ENCODE measurements at regions not wholly inside any gene's neighbourhood (a gene's known extent, or its start where the extent isn't known, plus 50 kb on each side); places are given as distances from the start of the nearest gene placed in this dataset.

GRCh38 chr14:76948213-76948947 lies 80.1 kb downstream of the IRF2BPL start:
- no peak for DNase-seq

DNA sequence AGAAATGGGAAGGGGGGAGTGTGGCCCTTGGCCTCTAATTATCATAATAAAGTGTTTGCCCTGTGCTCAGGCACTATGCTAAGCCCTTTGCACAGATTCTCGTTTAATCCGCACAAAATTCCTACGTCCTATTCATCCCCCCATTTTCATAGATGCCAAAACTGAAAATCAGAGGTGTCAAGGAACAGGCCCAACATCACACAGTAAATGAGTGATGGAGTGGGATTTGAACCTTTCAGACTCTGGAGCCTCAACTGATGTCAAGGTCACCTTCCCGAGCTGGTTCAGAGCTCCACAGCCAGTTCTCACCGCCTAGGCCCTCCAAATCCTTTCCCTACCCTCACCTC lies 80.7 kb downstream of the IRF2BPL start:
- no peak for DNase-seq

- DNase-seq, result peak; percentile 91
These were observed 81.2 kb downstream of the IRF2BPL start for GRCh38 chr14:76947078-76947837.

DNA sequence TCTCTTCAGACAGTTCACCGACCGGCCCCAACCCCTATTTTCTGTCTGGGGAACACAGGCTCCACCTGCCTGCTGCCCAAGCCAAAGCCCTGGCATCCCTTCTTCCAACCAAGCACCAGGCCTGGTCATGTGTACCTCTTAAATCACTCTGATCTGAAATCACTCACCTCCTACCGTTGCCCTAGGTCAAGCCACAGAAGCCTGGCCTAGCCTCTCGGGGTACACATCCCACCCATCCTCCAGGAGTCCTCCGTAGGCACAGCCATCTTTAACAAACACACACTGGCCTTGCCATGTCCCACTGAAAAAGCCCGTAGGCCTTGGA lies 81.8 kb downstream of the IRF2BPL start:
- DNase-seq, result no peak

GRCh38 chr14:76943072-76943471 lies 85.4 kb downstream of the IRF2BPL start:
- DNase-seq, result no peak

- DNase-seq, result peak; percentile 31
These were observed 86.3 kb downstream of the IRF2BPL start for GRCh38 chr14:76941946-76942805.

GRCh38 chr14:76941544-76941943 lies 87.0 kb downstream of the IRF2BPL start:
- DNase-seq, result no peak

DNA sequence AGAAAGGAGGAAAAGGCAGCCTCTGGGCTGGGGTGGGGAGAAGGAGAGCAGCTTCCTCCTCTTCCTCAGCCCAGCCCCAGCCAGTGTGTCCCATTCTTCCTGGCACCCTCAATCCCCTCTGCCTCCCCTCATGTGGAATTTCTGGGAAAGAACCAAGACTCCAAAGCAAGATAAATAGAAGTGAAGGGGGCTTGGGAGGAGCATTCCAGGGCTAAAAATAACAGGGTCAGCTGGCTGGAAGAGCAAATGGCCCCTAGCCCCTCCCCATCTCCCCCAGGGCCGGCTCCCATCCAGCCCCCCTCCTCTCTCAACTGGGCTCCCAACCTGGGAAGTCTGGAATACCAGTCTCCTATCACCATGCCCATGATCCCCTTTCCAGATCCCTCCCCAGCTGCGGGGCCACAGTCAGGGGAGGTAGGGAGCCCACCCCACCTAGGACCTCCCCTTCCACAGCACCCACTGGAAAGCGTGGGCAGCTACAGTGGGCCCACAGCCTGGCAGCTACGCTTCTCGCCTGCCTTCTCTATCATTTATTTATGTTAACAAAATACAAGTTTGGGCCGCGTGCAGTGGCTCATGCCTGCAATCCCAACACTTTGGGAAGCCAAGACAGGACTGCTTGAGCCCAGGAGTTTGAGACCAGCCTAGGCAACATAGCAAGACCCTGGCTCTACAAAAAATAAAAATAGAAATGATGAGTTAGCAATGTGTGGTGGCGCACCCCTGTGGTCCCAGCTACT lies 88.3 kb downstream of the IRF2BPL start:
- DNase-seq, result no peak

DNA sequence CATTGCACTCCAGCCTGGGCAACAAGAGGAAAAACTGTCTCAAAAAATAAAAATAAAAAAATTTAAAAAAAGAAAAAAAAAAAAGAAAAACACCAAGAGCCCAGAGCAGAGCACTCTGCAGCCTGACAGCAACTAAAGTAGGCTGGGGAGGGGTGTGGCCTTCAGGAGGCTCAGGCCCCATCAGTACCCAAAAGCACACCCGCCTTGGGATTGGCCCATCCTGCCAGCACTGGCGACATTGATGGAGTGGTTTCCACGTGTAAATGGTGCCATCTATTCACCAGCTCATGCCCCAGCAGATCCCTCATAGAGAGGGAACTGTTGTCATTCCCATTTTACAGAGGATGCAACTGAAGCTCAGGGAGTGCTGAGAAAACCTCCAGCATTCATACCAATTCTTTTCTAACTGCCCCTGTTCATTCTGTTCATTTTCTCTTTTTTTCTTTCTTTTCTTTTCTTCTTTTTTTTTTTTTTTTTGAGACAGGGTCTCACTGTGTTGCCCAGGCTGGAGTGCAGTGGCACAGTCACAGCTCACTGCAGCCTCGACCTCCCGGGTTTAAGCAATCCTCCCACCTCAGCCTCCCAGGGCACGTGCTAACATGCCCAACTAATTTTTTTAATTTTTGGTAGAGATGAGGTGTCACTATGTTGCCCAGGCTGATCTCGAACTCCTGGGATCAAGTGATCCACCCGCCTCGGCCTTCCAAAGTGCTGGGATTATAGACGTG lies 89.3 kb downstream of the IRF2BPL start:
- no peak for DNase-seq

GRCh38 chr14:76938092-76938500 lies 90.4 kb downstream of the IRF2BPL start:
- DNase-seq, result peak; percentile 78

DNA sequence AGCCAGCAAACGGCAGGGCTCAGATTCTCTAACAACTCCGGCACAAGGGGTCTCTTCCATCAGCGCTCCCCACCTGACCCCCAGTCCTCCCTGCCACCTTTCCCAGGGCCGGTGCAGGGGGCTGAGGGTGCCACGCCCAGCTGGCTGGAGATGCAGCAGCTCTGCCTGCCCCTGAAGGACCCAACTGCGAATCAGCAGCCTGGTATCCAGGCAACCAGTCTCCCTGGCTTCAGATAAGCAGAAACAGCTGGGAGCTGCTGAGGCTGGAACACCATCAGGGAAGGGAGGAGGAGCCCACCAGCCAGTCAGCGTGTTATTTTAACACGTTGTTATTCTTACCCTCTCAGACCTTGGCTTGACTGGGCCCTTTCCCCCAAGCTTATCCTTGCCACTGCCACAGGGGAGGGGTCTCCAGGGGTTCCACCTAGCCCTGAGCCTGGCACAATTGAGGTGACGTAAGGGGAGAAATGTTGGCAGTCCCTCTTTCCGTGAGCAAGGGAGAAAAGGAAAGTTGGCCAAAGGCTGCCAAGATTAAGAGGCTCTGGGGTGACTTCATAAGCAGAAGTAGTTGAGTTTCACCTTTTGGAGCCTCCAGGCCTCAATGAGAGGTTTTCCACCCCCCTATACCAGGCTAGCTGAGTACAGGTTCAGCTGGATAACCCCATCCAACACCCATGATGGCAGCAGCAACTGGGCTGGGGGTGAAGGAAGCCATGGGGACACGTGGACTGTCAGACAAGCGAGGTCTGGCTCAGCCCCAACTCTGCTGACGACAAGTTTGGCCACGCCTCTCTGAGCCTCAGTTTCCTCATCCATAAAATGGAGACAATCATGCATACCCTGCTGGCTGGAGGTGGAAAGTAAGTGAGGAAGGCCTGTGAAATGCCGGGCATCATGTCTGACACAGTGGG lies 91.1 kb downstream of the IRF2BPL start:
- peak; percentile 90 for DNase-seq

- peak; percentile 61 for DNase-seq
These were observed 92.0 kb downstream of the IRF2BPL start for GRCh38 chr14:76936483-76936882.

DNA sequence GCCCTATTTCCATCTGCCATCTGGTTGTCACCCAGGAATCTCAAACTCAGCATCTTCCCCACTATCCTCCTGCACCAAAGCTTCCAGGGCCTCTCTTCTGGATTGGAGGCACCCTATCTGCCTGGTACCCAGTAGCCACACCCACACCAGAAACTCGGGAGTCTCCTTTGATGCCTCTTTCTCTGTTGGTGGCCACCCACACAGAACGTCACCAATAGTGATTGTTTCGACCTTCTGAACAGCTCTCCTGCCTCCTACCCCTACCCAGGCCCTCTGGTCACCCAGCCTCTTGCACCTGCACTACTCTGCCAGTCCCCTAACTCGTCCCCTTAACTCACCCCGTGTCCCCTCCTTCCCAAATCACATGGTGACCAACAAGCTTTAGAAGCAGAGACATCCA lies 95.0 kb downstream of the IRF2BPL start:
- DNase-seq, result no peak

DNA sequence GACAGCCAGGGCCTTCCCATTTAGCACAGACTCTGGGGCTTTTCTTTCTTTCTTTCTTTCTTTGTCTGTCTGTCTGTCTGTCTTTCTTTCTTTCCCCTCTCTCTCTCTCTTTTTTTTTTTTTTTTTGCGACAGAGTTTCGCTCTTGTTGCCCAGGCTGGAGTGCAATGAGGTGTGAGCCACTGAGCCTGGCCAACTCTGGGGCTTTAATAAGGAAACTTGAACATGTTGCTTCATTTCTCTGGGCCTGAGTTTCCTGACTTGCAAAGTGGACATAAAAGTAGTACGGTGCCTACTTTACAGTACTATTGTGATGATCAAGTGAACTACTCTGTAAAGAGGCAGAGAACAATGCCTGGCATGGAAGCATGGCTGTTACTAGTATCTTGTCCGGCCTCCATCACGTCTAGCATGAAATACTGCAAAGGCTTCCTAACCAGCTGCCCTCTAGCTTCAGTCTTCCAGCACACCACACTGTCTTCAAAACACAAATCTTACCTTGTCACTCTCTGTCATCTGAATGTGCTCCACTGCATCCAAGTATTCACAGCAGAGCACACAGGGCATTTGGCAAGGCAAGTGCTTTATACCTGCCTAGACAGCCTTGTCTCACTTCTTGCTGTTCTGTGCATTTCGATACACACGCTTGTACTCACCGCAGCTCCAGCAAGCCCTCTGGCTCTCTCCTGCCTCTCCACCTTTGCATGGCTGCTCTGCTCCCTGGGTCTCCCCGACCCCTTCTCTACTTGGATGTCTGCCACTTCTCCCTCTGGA lies 96.7 kb downstream of the IRF2BPL start:
- no peak for DNase-seq

DNA sequence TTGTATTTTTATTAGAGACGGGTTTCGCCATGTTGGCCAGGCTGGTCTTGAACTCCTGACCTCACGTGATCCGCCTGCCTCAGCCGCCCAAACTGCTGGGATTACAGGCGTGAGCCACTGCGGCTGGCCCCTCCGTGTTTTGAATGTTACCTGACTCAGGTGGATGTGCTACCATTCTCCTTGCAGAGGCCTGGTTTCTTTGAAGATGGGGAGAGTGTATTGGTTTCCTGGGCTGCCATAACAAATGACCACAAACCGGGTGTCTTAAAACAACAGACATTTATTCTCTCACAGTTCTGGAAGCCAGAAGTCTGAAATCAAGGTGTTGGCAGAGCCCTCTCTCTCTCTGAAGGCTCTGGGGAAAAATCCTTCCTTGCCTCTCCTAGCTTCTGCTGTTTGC lies 98.0 kb downstream of the IRF2BPL start:
- DNase-seq, result no peak

GRCh38 chr14:76929927-76930326 lies 98.6 kb downstream of the IRF2BPL start:
- peak; percentile 44 for DNase-seq

- no peak for DNase-seq
These were observed 100.4 kb downstream of the IRF2BPL start for GRCh38 chr14:76927971-76928700.

DNA sequence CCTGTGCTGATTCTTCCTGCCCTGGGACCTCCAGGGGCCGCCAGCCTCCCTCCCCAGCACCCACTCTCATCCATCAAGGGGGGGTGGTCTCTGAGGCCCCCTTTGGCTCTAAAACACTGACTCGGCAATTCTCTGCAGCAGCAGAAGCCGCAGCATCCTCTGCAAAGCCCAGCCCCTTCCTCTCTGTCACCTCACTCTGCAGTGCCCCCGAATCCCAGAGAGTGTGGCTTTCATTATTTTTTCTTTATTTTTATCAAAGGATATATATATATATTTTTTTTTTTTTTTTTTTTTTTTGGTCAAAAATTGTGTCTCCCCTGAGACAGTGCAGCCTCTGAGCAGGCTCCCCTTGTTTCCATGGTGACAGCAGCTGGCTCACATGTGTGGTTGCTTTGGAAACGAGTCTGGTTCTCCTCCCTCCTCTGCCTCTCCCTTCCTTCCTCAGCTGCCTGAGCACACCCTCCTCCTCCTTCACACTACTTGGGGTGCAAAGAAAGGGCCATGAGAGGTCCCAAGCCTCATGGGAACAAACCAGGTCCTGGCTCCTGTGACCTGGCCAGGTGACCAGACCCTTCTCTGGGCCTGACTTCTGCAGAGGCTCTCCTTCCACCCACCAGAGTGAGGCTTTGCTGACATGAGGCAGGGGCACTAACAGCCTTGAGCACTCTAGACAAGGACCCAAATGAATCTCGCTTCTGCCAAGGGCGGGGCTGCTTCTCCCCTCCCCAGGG lies 100.5 kb downstream of the LRRC74A start:
- DNase-seq, result peak; percentile 80

DNA sequence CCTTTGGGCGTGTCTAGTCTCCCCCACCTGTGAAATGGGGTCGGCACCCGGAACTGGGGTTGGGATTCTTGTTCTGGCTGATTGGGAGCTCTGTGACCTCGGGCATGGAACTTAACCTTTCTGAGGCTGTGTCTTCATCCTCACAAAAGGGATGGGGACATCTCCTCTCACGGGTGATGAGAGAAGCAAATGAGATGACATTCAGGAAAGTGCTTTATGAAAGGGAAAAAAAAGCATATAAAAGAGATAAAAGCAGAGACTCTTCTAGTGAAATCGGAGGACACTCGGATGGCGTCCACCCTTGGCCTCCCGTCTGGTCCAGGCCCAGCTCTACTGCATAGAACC lies 98.9 kb downstream of the LRRC74A start:
- DNase-seq, result no peak

Measured in fibroblast of upper back skin (primary cell).